ENCODE measurements at regions not wholly inside any gene's neighbourhood (a gene's known extent, or its start where the extent isn't known, plus 50 kb on each side); places are given as distances from the start of the nearest gene placed in this dataset.
"Not testable (repeated sequence)": the region's sequence is repeated elsewhere in the genome, so short reads cannot be mapped to it uniquely, and the experiment has no call there.

DNA sequence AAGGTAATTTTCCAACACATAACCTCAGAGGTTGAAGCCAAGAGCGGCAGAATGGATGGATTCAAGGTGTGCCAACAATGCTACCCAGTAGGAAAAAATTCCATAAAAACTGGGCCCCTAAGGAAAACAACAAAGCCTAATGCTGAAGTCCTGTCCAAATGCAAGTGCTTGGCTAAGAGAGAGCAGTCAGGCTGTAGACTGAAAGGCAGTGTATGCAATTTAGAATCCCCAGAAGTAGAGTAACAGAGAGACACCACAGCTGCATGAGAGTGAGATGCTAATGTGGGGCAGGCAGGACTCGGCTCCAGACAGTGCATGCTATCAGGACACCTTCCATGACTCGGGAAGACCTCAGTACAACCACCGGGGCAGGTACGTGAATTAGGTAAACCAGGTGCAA lies 124.5 kb downstream of the ZFAND4 start:
- Histone ChIP-seq H3K27me3 (no peaks in the 10 kb centered on the region), H3K9me3 (no peaks in the 10 kb centered on the region), H3K27ac (no peak overlapping the region), H3K4me1 (no peaks in the 10 kb centered on the region), H3K36me3 (no peaks in the 10 kb centered on the region), H3K4me3 (no peak overlapping the region)
- TF ChIP-seq, protein P1, sequence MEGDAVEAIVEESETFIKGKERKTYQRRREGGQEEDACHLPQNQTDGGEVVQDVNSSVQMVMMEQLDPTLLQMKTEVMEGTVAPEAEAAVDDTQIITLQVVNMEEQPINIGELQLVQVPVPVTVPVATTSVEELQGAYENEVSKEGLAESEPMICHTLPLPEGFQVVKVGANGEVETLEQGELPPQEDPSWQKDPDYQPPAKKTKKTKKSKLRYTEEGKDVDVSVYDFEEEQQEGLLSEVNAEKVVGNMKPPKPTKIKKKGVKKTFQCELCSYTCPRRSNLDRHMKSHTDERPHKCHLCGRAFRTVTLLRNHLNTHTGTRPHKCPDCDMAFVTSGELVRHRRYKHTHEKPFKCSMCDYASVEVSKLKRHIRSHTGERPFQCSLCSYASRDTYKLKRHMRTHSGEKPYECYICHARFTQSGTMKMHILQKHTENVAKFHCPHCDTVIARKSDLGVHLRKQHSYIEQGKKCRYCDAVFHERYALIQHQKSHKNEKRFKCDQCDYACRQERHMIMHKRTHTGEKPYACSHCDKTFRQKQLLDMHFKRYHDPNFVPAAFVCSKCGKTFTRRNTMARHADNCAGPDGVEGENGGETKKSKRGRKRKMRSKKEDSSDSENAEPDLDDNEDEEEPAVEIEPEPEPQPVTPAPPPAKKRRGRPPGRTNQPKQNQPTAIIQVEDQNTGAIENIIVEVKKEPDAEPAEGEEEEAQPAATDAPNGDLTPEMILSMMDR (IDR thresholded peaks at IDR 0.05) = no peak
- intact Hi-C loops (cut with DNase I) = no loop called here
- DNase-seq = no peak
- no peak for ATAC-seq

DNA sequence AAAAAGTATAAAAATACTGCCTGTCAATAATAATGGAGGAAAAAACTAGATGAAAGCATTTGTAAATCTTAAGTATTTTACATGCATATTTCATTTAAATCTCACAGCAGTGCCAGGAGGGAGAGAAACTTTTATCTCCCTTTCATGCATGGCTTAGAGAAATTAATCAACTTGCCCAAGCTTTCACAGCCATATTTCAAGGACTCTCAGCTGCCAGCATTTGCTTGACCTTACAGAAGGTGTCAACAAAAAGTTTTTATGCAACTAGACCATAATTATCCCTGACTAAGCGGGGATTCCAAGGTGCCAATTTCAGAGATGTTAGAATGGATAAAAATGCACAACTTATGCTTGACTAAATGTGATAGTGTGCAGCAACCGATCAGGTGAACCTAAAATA lies 125.4 kb downstream of the ZFAND4 start:
- H3K9me3 ChIP-seq = no peaks in the 10 kb centered on the region
- H3K27ac ChIP-seq = no peak overlapping the region
- no peak for ATAC-seq
- TF ChIP-seq, protein P1 (IDR thresholded peaks at IDR 0.05) = no peak
- H3K4me1 ChIP-seq = no peaks in the 10 kb centered on the region
- no peak overlapping the region for H3K4me3 ChIP-seq
- H3K36me3 ChIP-seq = no peaks in the 10 kb centered on the region
- no peak for DNase-seq
- no peaks in the 10 kb centered on the region for H3K27me3 ChIP-seq
- intact Hi-C loops (cut with DNase I) = no loop called here

DNA sequence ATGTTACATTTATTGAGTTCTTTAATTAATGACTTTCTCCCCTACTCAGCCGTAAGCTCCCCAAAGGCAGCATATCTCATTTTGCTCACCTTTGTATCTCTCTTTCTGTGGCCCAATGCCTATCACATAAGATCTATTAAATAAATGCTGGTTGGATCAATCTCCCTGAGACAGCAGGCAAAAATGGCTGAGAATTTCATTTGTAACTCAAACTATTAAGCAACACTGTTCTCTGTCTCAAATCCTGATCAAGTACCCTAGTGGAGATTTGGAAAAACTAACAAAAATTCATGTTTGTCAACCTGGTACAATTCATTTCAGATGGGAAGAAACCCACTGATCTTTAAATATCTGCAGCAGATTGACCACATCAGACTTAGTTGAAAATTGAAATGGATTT lies 127.4 kb downstream of the ZFAND4 start:
- intact Hi-C loops (cut with DNase I) = no loop called here
- DNase-seq (no peak), ATAC-seq (no peak)
- H3K27ac ChIP-seq = no peak overlapping the region
- no peaks in the 10 kb centered on the region for H3K4me1 ChIP-seq
- H3K27me3 ChIP-seq = no peaks in the 10 kb centered on the region
- no peaks in the 10 kb centered on the region for H3K36me3 ChIP-seq
- TF ChIP-seq, protein P1 (IDR thresholded peaks at IDR 0.05) = no peak
- H3K9me3 ChIP-seq = no peaks in the 10 kb centered on the region
- no peak overlapping the region for H3K4me3 ChIP-seq

DNA sequence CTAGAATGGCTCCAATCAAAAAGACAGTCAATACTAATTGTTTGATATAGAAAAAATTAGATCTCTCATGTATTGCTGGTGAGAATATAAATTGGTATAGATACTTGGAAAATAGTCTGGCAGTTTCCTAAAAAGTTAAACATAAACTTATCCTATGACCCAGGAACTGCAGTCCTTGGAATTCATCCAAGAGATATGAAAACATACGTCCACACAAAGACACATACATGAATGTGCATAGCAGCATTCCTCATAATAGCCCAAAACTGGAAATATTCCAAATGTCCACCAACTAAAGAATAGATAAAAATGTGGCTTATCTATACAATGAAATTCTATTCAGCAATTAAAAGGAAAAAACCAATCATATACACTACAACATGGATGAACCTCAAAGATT lies 128.4 kb downstream of the ZFAND4 start:
- Histone ChIP-seq H3K9me3 (no peaks in the 10 kb centered on the region), H3K36me3 (no peaks in the 10 kb centered on the region), H3K4me1 (no peaks in the 10 kb centered on the region), H3K27ac (no peak overlapping the region), H3K27me3 (no peaks in the 10 kb centered on the region), H3K4me3 (no peak overlapping the region)
- ATAC-seq (no peak), DNase-seq (no peak)
- TF ChIP-seq, protein P1 (IDR thresholded peaks at IDR 0.05) = no peak
- intact Hi-C loops (cut with DNase I) = no loop called here

DNA sequence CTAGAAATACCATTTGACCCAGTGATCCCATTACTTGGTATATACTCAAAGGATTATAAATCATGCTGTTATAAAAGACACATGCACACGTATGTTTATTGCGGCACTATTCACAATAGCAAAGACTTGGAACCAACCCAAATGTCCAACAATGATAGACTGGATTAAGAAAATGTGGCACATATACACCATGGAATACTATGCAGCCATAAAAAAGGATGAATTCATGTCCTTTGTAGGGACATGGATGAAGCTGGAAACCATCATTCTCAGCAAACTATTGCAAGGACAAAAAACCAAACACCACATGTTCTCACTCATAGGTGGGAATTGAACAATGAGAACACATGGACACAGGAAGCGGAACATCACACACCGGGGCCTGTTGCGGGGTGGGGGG lies 131.5 kb downstream of the ZFAND4 start:
- H3K9me3 ChIP-seq; intact Hi-C loops (cut with DNase I); H3K27ac ChIP-seq; H3K4me1 ChIP-seq; DNase-seq; H3K36me3 ChIP-seq; H3K27me3 ChIP-seq; H3K4me3 ChIP-seq; ATAC-seq: not testable (repeated sequence)

DNA sequence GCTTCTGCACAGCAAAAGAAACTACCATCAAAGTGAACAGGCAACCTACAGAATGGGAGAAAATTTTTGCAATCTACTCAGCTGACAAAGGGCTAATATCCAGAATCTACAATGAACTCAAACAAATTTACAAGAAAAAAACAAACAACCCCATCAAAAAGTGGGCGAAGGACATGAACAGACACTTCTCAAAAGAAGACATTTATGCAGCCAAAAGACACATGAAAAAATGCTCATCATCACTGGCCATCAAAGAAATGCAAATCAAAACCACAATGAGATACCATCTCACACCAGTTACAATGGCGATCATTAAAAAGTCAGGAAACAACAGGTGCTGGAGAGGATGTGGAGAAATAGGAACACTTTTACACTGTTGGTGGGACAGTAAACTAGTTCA lies 132.0 kb downstream of the ZFAND4 start:
- H3K9me3 ChIP-seq; H3K4me1 ChIP-seq; H3K27me3 ChIP-seq; intact Hi-C loops (cut with DNase I); H3K27ac ChIP-seq; ATAC-seq; DNase-seq; H3K4me3 ChIP-seq; H3K36me3 ChIP-seq: not testable (repeated sequence)

DNA sequence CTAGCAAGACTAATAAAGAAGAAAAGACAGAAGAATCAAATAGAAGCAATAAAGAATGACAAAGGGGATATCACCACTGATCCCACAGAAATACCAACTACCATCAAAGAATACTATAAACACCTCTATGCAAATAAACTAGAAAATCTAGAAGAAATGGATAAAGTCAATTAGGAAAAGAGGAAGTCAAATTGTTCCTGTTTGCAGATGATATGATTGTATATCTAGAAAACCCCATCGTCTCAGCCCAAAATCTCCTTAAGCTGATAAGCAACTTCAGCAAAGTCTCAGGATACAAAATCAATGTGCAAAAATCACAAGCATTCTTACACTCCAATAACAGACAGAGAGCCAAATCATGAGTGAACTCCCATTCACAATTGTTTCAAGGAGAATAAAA lies 133.0 kb downstream of the ZFAND4 start:
- H3K4me1 ChIP-seq; DNase-seq; H3K27me3 ChIP-seq; H3K27ac ChIP-seq; ATAC-seq; H3K36me3 ChIP-seq; H3K9me3 ChIP-seq; H3K4me3 ChIP-seq; intact Hi-C loops (cut with DNase I): not testable (repeated sequence)
